Type B pancreatic cell (in vitro differentiated cells): ENCODE measurements at regions not wholly inside any gene's neighbourhood (a gene's known extent, or its start where the extent isn't known, plus 50 kb on each side); places are given as distances from the start of the nearest gene placed in this dataset.

Source experiments
- DNase-seq: peaks from one replicate; pipeline ENCODE4 v3.0.0; 2021; ENCODE audit warnings: mixed read lengths; ENCODE audit not compliant: unreplicated experiment; ENCODE audit errors: extremely low spot score
- H3K27ac Mint-ChIP-seq: 2 replicates; pipeline ENCODE4 v1.8.0; 2021; ENCODE audit warnings: mild to moderate bottlenecking, mixed read lengths
- H3K27me3 Mint-ChIP-seq: 2 replicates; pipeline ENCODE4 v1.8.0; 2021; ENCODE audit warnings: mixed read lengths
- H3K36me3 Mint-ChIP-seq: 2 replicates; pipeline ENCODE4 v1.8.0; 2021; ENCODE audit warnings: mixed read lengths
- H3K4me1 Mint-ChIP-seq: one replicate; pipeline ENCODE4 v1.8.0; 2021; ENCODE audit warnings: mixed read lengths; ENCODE audit not compliant: unreplicated experiment
- H3K4me3 Mint-ChIP-seq: 2 replicates; pipeline ENCODE4 v1.8.0; 2021; ENCODE audit warnings: mild to moderate bottlenecking, mixed read lengths
- H3K9me3 Mint-ChIP-seq: 2 replicates; pipeline ENCODE4 v1.8.0; 2021; ENCODE audit warnings: mixed read lengths
- TF ChIP-seq, protein P1 (sequence below): fragments of 200-600 bp; sonication (generic); conservative IDR thresholded peaks from 2 replicates; pipeline ENCODE4 v1.5.0; 2021; ENCODE audit warnings: antibody characterized with exemption, mild to moderate bottlenecking

DNA sequence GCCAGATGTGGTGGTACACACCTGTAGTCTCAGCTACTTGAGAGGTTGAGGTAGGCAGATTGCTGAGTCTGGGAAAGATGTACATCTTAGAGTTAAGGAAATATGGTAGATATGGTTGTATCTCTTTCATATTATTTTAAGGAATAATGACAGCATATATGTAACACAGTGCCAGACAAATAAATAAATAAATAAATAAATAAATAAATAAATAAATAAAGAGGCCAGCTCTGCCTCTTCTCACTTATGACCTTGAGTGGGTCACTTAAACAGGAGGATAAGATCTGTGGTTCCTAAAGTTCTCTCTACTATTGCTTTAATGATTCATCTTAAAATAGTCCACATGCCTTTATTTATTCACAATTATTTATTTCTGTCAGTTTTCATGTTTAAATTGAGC lies 890.9 kb upstream of the TENM4 start:
- DNase-seq: no peak
- H3K9me3 Mint-ChIP-seq: no peaks in the 10 kb centered on the region

DNA sequence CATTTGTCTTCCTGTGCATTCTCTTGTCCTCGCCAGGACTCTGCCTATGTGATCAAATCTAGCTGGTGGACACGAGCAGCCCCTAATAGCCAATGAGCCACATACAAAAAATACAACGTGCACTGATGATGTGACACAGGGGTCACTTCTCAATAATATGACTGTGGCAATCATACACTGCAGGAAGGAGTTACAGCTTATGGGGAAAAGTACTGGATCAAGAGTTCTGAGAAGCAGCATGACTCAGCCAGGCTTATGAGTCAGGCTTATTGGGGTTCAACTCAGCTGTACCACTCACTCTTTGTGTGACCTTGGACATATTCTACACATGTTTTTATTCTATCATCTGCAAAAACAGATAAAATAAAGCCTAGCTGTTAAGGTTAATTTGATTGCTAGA lies 889.4 kb upstream of the TENM4 start:
- DNase-seq: no peak
- TF ChIP-seq, protein P1, sequence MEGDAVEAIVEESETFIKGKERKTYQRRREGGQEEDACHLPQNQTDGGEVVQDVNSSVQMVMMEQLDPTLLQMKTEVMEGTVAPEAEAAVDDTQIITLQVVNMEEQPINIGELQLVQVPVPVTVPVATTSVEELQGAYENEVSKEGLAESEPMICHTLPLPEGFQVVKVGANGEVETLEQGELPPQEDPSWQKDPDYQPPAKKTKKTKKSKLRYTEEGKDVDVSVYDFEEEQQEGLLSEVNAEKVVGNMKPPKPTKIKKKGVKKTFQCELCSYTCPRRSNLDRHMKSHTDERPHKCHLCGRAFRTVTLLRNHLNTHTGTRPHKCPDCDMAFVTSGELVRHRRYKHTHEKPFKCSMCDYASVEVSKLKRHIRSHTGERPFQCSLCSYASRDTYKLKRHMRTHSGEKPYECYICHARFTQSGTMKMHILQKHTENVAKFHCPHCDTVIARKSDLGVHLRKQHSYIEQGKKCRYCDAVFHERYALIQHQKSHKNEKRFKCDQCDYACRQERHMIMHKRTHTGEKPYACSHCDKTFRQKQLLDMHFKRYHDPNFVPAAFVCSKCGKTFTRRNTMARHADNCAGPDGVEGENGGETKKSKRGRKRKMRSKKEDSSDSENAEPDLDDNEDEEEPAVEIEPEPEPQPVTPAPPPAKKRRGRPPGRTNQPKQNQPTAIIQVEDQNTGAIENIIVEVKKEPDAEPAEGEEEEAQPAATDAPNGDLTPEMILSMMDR: no peak
- Mint-ChIP-seq H3K4me3 (no peak overlapping the region), H3K9me3 (no peaks in the 10 kb centered on the region), H3K27ac (no peak overlapping the region), H3K36me3 (no peaks in the 10 kb centered on the region), H3K4me1 (no peaks in the 10 kb centered on the region), H3K27me3 (peaks cover 4% of the 10 kb centered on the region)

More for the DNA sequence above, 890.9 kb upstream of the TENM4 start:
- Mint-ChIP-seq H3K36me3 (no peaks in the 10 kb centered on the region), H3K4me1 (no peaks in the 10 kb centered on the region), H3K27ac (no peak overlapping the region), H3K27me3 (peaks cover 4% of the 10 kb centered on the region), H3K4me3 (no peak overlapping the region)
- TF ChIP-seq, protein P1: no peak

DNA sequence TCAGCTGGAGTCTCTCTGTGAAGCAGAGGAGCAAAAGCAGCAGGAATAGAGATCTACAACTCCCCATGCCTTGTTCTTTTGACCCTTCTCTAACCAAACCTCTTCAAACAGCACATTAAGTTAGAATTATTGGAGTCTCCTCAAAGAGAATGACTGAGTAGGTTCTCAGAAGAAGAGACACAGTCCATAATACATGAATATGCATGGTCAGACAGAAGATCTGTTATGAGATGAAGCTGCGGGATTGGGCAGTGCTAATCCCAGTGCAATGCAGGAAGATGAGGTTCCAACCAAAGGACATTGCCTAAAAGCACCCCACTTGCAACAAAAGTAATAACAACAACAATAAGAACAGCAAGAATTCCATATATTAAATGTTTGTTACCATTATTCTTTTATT lies 887.9 kb upstream of the TENM4 start:
- H3K4me1 Mint-ChIP-seq: no peaks in the 10 kb centered on the region
- TF ChIP-seq, protein P1: no peak
- no peaks in the 10 kb centered on the region for H3K9me3 Mint-ChIP-seq
- H3K27me3 Mint-ChIP-seq: peaks cover 4% of the 10 kb centered on the region
- no peak overlapping the region for H3K4me3 Mint-ChIP-seq
- no peak for DNase-seq
- no peak overlapping the region for H3K27ac Mint-ChIP-seq
- H3K36me3 Mint-ChIP-seq: no peaks in the 10 kb centered on the region

DNA sequence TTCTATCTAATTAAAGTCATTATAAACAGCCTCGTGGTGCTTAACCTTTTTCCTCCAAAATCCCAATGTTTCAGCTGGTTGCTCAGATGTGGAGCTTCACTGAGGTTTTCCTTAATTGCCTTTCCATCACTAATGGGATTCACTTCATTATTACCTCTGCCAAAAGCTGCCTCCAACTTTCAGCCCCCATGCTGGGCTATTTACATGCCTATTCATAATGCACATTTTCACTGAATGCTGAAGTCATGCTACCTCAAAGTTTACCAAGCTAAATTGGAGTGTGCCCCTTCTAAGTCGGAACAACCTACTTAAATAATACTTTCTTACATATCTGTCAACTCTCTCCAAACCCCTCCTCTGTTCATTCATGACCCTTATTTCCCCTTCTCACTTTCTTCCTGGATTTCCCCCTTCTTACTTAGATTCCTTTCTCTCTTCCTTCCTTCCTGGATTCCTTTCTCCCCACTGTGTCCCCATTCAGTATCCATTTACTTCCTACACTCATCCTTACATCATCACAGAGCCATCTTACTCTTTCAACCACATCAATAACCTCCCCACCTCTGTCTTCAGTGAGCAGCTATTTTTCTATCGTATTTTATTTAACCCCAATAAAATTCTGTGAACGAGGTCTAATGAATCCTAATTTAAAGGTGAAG lies 887.3 kb upstream of the TENM4 start:
- H3K36me3 Mint-ChIP-seq: no peaks in the 10 kb centered on the region
- no peaks in the 10 kb centered on the region for H3K4me1 Mint-ChIP-seq
- H3K27me3 Mint-ChIP-seq: peaks cover 4% of the 10 kb centered on the region
- no peaks in the 10 kb centered on the region for H3K9me3 Mint-ChIP-seq
- H3K27ac Mint-ChIP-seq: no peak overlapping the region
- TF ChIP-seq, protein P1: no peak
- no peak overlapping the region for H3K4me3 Mint-ChIP-seq
- DNase-seq: no peak

DNA sequence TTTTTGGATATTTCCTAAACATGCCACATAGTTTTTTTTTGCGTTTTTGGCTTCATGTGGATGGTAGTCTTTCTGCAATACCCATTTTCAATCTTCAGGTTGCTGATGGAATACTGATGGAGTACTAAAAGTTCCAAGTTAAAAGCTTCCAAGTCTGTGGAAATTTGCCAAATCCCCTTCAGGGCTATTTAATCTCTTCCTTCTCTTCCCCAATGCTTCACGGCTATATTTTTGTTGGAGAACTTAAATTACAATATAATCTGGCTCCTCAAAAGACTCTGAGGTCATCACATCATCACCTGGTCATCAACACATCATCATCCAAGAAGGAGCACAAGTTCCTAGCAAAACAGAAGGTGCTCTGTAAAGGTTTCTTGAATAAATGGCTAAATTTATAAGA lies 881.0 kb upstream of the TENM4 start:
- TF ChIP-seq, protein P1: no peak
- no peaks in the 10 kb centered on the region for H3K9me3 Mint-ChIP-seq
- no peaks in the 10 kb centered on the region for H3K27me3 Mint-ChIP-seq
- no peak overlapping the region for H3K4me3 Mint-ChIP-seq
- H3K4me1 Mint-ChIP-seq: no peaks in the 10 kb centered on the region
- no peaks in the 10 kb centered on the region for H3K36me3 Mint-ChIP-seq
- DNase-seq: no peak
- no peak overlapping the region for H3K27ac Mint-ChIP-seq

DNA sequence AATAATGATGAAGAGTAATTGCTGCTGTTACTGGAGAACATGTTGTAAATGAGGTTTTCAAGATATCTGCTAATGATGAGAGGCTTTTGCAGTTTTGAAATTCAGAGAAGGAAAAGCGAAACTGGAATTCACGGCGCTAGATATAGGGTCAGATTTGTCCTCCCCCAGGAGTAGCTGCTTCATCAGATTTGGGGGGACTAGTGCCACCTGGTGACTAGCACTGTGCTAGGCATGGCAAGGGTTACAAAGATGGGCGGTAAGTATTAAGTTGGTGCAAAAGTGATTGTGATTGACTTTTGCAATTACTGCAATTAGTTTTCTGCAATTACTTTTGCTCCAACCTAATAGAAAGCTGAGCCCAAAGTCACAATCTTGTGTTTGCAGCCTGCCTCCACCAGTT lies 879.9 kb upstream of the TENM4 start:
- TF ChIP-seq, protein P1: peak; percentile 45

More for the DNA sequence above, 879.9 kb upstream of the TENM4 start:
- Mint-ChIP-seq H3K9me3 (no peaks in the 10 kb centered on the region), H3K4me1 (no peaks in the 10 kb centered on the region), H3K36me3 (no peaks in the 10 kb centered on the region), H3K27ac (no peak overlapping the region), H3K4me3 (no peak overlapping the region), H3K27me3 (no peaks in the 10 kb centered on the region)
- no peak for DNase-seq
